BE2C (cell line): ENCODE measurements at regions not wholly inside any gene's neighbourhood (a gene's known extent, or its start where the extent isn't known, plus 50 kb on each side); places are given as distances from the start of the nearest gene placed in this dataset.

Source experiments
- DNase-seq: peaks from one replicate; pipeline ENCODE4 v3.0.0-alpha.2; 2020
- H3K27me3 ChIP-seq: fragments of 250-450 bp; sonication (Bioruptor Pico); 2 replicates; pipeline ENCODE4 v1.5.1; 2020; ENCODE audit warnings: mild to moderate bottlenecking
- H3K36me3 ChIP-seq: fragments of 250-450 bp; sonication (Bioruptor Pico); 2 replicates; pipeline ENCODE4 v1.5.1; 2020; ENCODE audit warnings: mild to moderate bottlenecking
- H3K4me1 ChIP-seq: fragments of 250-450 bp; sonication (Bioruptor Pico); 2 replicates; pipeline ENCODE4 v1.5.1; 2020
- H3K4me3 ChIP-seq: 2 replicates; pipeline ENCODE4 v1.5.1; 2011; ENCODE audit warnings: low read depth, low read length
- H3K9me3 ChIP-seq: fragments of 250-450 bp; sonication (Bioruptor Pico); 2 replicates; pipeline ENCODE4 v1.5.1; 2020
- CTCF ChIP-seq: IDR thresholded peaks from 2 replicates; pipeline ENCODE4 v1.5.1; 2012; ENCODE audit warnings: mild to moderate bottlenecking, low read depth, low read length

- Histone ChIP-seq H3K4me3 (no peak overlapping the region), H3K9me3 (no peaks in the 10 kb centered on the region), H3K4me1 (no peaks in the 10 kb centered on the region), H3K36me3 (no peaks in the 10 kb centered on the region), H3K27me3 (no peaks in the 10 kb centered on the region)
- DNase-seq = no peak
- TF ChIP-seq CTCF = no peak
Observed at GRCh38 chr7:109951565-109951928, 1139.4 kb upstream of the LRRN3 start.

- Histone ChIP-seq H3K27me3 (no peaks in the 10 kb centered on the region), H3K4me1 (no peaks in the 10 kb centered on the region), H3K9me3 (no peaks in the 10 kb centered on the region), H3K36me3 (no peaks in the 10 kb centered on the region), H3K4me3 (no peak overlapping the region)
- DNase-seq = no peak
- TF ChIP-seq CTCF = no peak
Observed at GRCh38 chr7:109955986-109956385, 1134.9 kb upstream of the LRRN3 start.

- no peaks in the 10 kb centered on the region for H3K36me3 ChIP-seq
- H3K9me3 ChIP-seq = no peaks in the 10 kb centered on the region
- H3K4me1 ChIP-seq = no peaks in the 10 kb centered on the region
- TF ChIP-seq CTCF = no peak
- no peak overlapping the region for H3K4me3 ChIP-seq
- no peaks in the 10 kb centered on the region for H3K27me3 ChIP-seq
- no peak for DNase-seq
Observed at GRCh38 chr7:109956916-109957315, 1134.0 kb upstream of the LRRN3 start.

- no peak for DNase-seq
- TF ChIP-seq CTCF = no peak
- Histone ChIP-seq H3K9me3 (no peaks in the 10 kb centered on the region), H3K4me1 (no peaks in the 10 kb centered on the region), H3K4me3 (no peak overlapping the region), H3K27me3 (no peaks in the 10 kb centered on the region), H3K36me3 (no peaks in the 10 kb centered on the region)
Observed at GRCh38 chr7:109963741-109964140, 1127.2 kb upstream of the LRRN3 start.

GRCh38 chr7:109964780-109965179 is 1126.1 kb upstream of the LRRN3 start:
- no peaks in the 10 kb centered on the region for H3K27me3 ChIP-seq

GRCh38 chr7:109967406-109967805 is 1123.5 kb upstream of the LRRN3 start:
- H3K4me1 ChIP-seq = no peaks in the 10 kb centered on the region
- no peak for TF ChIP-seq CTCF
- DNase-seq = no peak

More at GRCh38 chr7:109964780-109965179, 1126.1 kb upstream of the LRRN3 start:
- Histone ChIP-seq H3K4me3 (no peak overlapping the region), H3K9me3 (no peaks in the 10 kb centered on the region), H3K36me3 (no peaks in the 10 kb centered on the region), H3K4me1 (no peaks in the 10 kb centered on the region)
- no peak for DNase-seq
- TF ChIP-seq CTCF = no peak

More at GRCh38 chr7:109967406-109967805, 1123.5 kb upstream of the LRRN3 start:
- no peaks in the 10 kb centered on the region for H3K36me3 ChIP-seq
- no peaks in the 10 kb centered on the region for H3K9me3 ChIP-seq
- H3K27me3 ChIP-seq = no peaks in the 10 kb centered on the region
- no peak overlapping the region for H3K4me3 ChIP-seq
